OCI-LY3 (cell line): ENCODE measurements at regions not wholly inside any gene's neighbourhood (a gene's known extent, or its start where the extent isn't known, plus 50 kb on each side); places are given as distances from the start of the nearest gene placed in this dataset.
"Not testable (repeated sequence)": the region's sequence is repeated elsewhere in the genome, so short reads cannot be mapped to it uniquely, and the experiment has no call there.

Experiments
- H2AFZ ChIP-seq: fragments of 200-600, 300-600 bp; shearing (Covaris generic); 2 replicates; pipeline ENCODE4 v1.6.0; 2014; ENCODE audit warnings: antibody characterized with exemption, low read depth, low read length
- H3K27ac ChIP-seq: fragments of 200-600, 300-600 bp; sonication (generic); 2 replicates; pipeline ENCODE4 v1.5.1; 2014; ENCODE audit warnings: mild to moderate bottlenecking, low read length, moderate library complexity, mixed read lengths
- H3K27me3 ChIP-seq: fragments of 200-600, 300-600 bp; sonication (generic); 2 replicates; pipeline ENCODE4 v1.6.1; 2014; ENCODE audit warnings: low read depth, low read length, mixed read lengths
- H3K36me3 ChIP-seq: fragments of 200-600, 300-600 bp; sonication (generic); replicated peaks from 2 replicates; pipeline ENCODE3; 2014; ENCODE audit warnings: low read depth, low read length, mixed read lengths
- H3K4me1 ChIP-seq: fragments of 300-600, 200-600 bp; sonication (generic); 2 replicates; pipeline ENCODE4 v1.6.1; 2014; ENCODE audit warnings: low read length, mixed read lengths
- H3K4me2 ChIP-seq: fragments of 200-600, 300-600 bp; sonication (generic); 2 replicates; pipeline ENCODE4 v1.6.1; 2014; ENCODE audit warnings: low read length, mixed read lengths
- H3K4me3 ChIP-seq: fragments of 300-600, 200-600 bp; sonication (generic); 2 replicates; pipeline ENCODE4 v1.5.1; 2014; ENCODE audit warnings: antibody characterized with exemption, mild to moderate bottlenecking, low read length, moderate library complexity
- H3K79me2 ChIP-seq: fragments of 300-600, 200-600 bp; shearing (Covaris generic); 2 replicates; pipeline ENCODE4 v1.6.1; 2014; ENCODE audit warnings: mild to moderate bottlenecking, low read length, mixed read lengths
- H3K9ac ChIP-seq: fragments of 300-600, 200-600 bp; shearing (Covaris generic); 2 replicates; pipeline ENCODE4 v1.6.0; 2014; ENCODE audit warnings: mild to moderate bottlenecking, low read length, moderate library complexity
- H3K9me3 ChIP-seq: fragments of 200-600, 300-600 bp; shearing (Covaris generic); 2 replicates; pipeline ENCODE4 v1.6.1; 2014; ENCODE audit warnings: low read length, mixed read lengths; ENCODE audit not compliant: insufficient read depth
- H4K20me1 ChIP-seq: fragments of 200-600, 300-600 bp; sonication (generic); 2 replicates; pipeline ENCODE4 v1.6.1; 2016; ENCODE audit warnings: low read length, mixed read lengths; ENCODE audit not compliant: insufficient read depth
- EZH2phosphoT487 ChIP-seq: fragments of 200-600 bp; shearing (Covaris generic); IDR thresholded peaks from 2 replicates; pipeline ENCODE4 v1.6.1; 2018; ENCODE audit warnings: antibody characterized with exemption, mixed run types, low read depth
- TF ChIP-seq, protein P1 (sequence below): fragments of 200-600, 300-600 bp; sonication (generic); IDR thresholded peaks from 2 replicates; pipeline ENCODE4 v1.5.1; 2014; ENCODE audit warnings: antibody characterized with exemption, low read length, low read depth

DNA sequence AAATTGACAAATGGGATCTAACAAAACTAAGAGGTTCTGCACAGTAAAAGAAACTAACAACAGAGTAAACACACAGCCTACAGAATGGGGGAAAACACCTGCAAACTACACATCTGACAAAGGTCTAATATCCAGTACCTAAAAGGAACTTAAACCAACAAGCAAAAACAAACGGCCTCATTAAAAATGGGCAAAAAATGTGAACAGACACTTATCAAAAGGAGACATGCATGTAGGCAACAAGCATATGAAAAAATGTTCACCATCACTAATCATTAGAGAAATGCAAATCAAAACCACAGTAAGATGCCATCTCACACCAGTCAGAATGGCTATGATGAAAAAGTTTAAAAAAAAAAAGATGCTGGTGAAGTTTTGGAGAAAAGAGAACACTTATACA lies 197.4 kb downstream of the KBTBD2 start:
- no peak for TF ChIP-seq EZH2phosphoT487
- TF ChIP-seq, protein P1, sequence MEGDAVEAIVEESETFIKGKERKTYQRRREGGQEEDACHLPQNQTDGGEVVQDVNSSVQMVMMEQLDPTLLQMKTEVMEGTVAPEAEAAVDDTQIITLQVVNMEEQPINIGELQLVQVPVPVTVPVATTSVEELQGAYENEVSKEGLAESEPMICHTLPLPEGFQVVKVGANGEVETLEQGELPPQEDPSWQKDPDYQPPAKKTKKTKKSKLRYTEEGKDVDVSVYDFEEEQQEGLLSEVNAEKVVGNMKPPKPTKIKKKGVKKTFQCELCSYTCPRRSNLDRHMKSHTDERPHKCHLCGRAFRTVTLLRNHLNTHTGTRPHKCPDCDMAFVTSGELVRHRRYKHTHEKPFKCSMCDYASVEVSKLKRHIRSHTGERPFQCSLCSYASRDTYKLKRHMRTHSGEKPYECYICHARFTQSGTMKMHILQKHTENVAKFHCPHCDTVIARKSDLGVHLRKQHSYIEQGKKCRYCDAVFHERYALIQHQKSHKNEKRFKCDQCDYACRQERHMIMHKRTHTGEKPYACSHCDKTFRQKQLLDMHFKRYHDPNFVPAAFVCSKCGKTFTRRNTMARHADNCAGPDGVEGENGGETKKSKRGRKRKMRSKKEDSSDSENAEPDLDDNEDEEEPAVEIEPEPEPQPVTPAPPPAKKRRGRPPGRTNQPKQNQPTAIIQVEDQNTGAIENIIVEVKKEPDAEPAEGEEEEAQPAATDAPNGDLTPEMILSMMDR, result no peak
- no peaks in the 10 kb centered on the region for H3K36me3 ChIP-seq
- H3K4me1 ChIP-seq, result peaks cover 11% of the 10 kb centered on the region
- H3K4me3 ChIP-seq, result no peak overlapping the region
- H3K9ac ChIP-seq, result no peak overlapping the region
- no peak overlapping the region for H3K27ac ChIP-seq
- no peaks in the 10 kb centered on the region for H3K79me2 ChIP-seq
- H2AFZ ChIP-seq, result no peak overlapping the region
- no peak overlapping the region for H3K4me2 ChIP-seq
- H4K20me1 ChIP-seq, result no peaks in the 10 kb centered on the region
- H3K9me3 ChIP-seq, result no peaks in the 10 kb centered on the region
- H3K27me3 ChIP-seq, result no peaks in the 10 kb centered on the region

DNA sequence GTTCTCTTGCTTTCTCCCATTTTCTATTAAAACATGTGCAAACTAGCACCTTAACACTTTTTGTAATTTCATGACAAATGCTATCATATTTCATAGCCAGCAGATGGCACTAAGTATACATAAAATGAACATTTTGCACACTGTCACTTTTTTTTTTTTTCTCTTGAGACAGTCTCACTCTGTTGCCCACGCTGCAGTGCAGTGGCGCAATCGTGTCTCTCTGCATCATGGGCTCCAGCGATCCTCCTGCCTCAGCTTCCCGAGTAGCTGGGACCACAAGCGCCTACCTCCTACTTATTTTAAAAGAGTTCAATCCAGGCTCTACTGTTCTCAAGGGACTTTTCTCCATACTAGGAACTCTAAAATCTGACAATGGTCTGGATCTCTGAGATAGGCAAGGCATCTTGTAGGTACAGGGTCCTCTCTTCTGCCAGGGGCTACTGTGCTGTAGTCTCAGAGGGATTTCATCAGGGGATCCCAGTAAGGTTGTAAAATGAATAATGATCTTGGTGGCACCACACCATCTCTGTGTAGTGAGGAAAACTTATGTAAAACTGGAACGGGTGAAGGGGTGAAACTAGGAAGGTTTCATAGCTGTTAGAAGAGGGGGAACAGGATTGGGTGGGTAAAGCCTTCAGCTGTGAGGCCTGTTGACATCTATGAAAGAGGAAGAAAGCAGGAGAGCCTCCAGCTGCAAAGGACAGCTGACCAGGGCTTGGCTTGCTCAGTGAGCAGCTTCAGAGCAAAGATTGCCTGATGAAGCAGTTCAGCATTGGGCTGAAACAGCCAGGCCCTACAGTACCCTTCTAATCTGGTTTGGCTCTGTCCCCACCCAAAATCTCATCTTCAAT lies 196.9 kb downstream of the AVL9 start:
- Histone ChIP-seq H3K4me1 (peaks cover 11% of the 10 kb centered on the region), H3K4me2 (peak overlapping the region; percentile 66), H3K4me3 (peak overlapping the region; percentile 66), H3K9ac (0 out of 2 replicates have a peak overlapping the region, but pooled peaks have one; percentile 13), H3K27ac (peak overlapping the region; percentile 19; the same call in 1 of the 2 replicates)
- not testable (repeated sequence) for H3K36me3 ChIP-seq, H4K20me1 ChIP-seq, H3K79me2 ChIP-seq, H3K27me3 ChIP-seq, H2AFZ ChIP-seq, H3K9me3 ChIP-seq
- TF ChIP-seq, protein P1, result peak; percentile 33

DNA sequence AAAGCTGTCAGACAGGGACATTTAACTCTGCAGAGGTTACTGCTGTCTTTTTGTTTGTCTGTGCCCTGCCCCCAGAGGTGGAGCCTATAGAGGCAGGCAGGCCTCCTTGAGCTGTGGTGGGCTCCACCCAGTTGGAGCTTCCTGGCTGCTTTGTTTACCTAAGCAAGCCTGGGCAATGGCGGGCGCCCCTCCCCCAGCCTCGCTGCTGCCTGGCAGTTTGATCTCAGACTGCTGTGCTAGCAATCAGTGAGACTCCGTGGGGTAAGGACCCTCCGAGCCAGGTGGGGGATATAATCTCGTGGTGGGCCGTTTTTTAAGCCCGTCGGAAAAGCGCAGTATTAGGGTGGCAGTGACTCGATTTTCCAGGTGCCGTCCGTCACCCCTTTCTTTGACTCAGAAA lies 192.8 kb downstream of the AVL9 start:
- not testable (repeated sequence) for H3K79me2 ChIP-seq, H3K9me3 ChIP-seq, H3K27ac ChIP-seq, H3K9ac ChIP-seq, H3K27me3 ChIP-seq, H3K4me2 ChIP-seq, H4K20me1 ChIP-seq, H3K4me3 ChIP-seq, H3K36me3 ChIP-seq, H2AFZ ChIP-seq
- H3K4me1 ChIP-seq, result peaks cover 10% of the 10 kb centered on the region

DNA sequence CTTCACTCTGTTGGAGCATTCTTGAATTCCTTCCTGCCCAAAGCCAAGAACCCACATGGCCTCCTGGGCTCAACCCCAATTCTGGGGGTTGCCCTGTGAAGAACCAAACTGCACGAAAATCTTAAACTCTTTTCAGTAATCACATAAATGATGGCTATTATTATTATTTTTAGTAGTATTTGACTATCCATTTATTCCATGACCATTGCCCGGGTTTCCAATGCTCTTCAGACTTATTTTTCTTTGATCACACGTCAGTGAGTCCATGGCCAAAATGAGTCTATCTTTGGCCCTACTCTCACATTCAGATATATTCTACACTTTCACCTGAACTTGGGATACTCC lies 185.9 kb downstream of the AVL9 start:
- no peak for TF ChIP-seq EZH2phosphoT487
- TF ChIP-seq, protein P1, result no peak
- Histone ChIP-seq H3K9ac (no peak overlapping the region), H3K36me3 (no peaks in the 10 kb centered on the region), H3K79me2 (no peaks in the 10 kb centered on the region), H2AFZ (no peak overlapping the region), H4K20me1 (no peaks in the 10 kb centered on the region), H3K4me3 (no peak overlapping the region), H3K4me2 (no peak overlapping the region), H3K4me1 (no peaks in the 10 kb centered on the region), H3K27ac (no peak overlapping the region), H3K27me3 (no peaks in the 10 kb centered on the region), H3K9me3 (no peaks in the 10 kb centered on the region)
